ENCODE measurements at regions not wholly inside any gene's neighbourhood (a gene's known extent, or its start where the extent isn't known, plus 50 kb on each side); places are given as distances from the start of the nearest gene placed in this dataset.

- DNase-seq, result no peak
Measured at GRCh38 chr4:116400480-116400879, 684.9 kb downstream of the TRAM1L1 start.

GRCh38 chr4:116397714-116398113 lies 687.7 kb downstream of the TRAM1L1 start:
- no peak for DNase-seq

GRCh38 chr4:116397291-116397690 lies 688.1 kb downstream of the TRAM1L1 start:
- DNase-seq, result no peak

GRCh38 chr4:116395408-116395807 lies 690.0 kb downstream of the TRAM1L1 start:
- no peak for DNase-seq

GRCh38 chr4:116391020-116391419 lies 694.4 kb downstream of the TRAM1L1 start:
- DNase-seq, result no peak

- no peak for DNase-seq
Measured at GRCh38 chr4:116389139-116389538, 696.2 kb downstream of the TRAM1L1 start.

GRCh38 chr4:116387937-116388474 lies 697.4 kb downstream of the TRAM1L1 start:
- no peak for DNase-seq

GRCh38 chr4:116386856-116387255 lies 698.5 kb downstream of the TRAM1L1 start:
- DNase-seq, result no peak

GRCh38 chr4:116385583-116385982 lies 699.8 kb downstream of the TRAM1L1 start:
- no peak for DNase-seq

- no peak for DNase-seq
Measured at GRCh38 chr4:116374815-116375214, 710.6 kb downstream of the TRAM1L1 start.

- no peak for DNase-seq
Measured at GRCh38 chr4:116362583-116362982, 722.8 kb downstream of the TRAM1L1 start.

GRCh38 chr4:116361790-116362189 lies 723.6 kb downstream of the TRAM1L1 start:
- DNase-seq, result no peak

GRCh38 chr4:116358633-116359222 lies 726.6 kb downstream of the TRAM1L1 start:
- peak; percentile 60 to 64 for DNase-seq

GRCh38 chr4:116357758-116358157 lies 727.6 kb downstream of the TRAM1L1 start:
- no peak for DNase-seq

- DNase-seq, result no peak
Measured at GRCh38 chr4:116346750-116347149, 738.6 kb downstream of the TRAM1L1 start.

- no peak for DNase-seq
Measured at GRCh38 chr4:116343809-116344208, 741.6 kb downstream of the TRAM1L1 start.

- no peak for DNase-seq
Measured at GRCh38 chr4:116342143-116342542, 743.2 kb downstream of the TRAM1L1 start.

- DNase-seq, result no peak
Measured at GRCh38 chr4:116332508-116332907, 752.9 kb downstream of the TRAM1L1 start.

- DNase-seq, result no peak
Measured at GRCh38 chr4:116328261-116328860, 757.0 kb downstream of the TRAM1L1 start.

GRCh38 chr4:116323606-116324005 lies 761.8 kb downstream of the TRAM1L1 start:
- DNase-seq, result no peak

- no peak for DNase-seq
Measured at GRCh38 chr4:116321471-116321870, 763.9 kb downstream of the TRAM1L1 start.

- no peak for DNase-seq
Measured at GRCh38 chr4:116320859-116321258, 764.5 kb downstream of the TRAM1L1 start.

- no peak for DNase-seq
Measured at GRCh38 chr4:116303736-116304188, 781.6 kb downstream of the TRAM1L1 start.

- DNase-seq, result no peak
Measured at GRCh38 chr4:116302990-116303735, 782.2 kb downstream of the TRAM1L1 start.

Data from AML-193 (cell line).